GM06990 (cell line): ENCODE measurements at regions not wholly inside any gene's neighbourhood (a gene's known extent, or its start where the extent isn't known, plus 50 kb on each side); places are given as distances from the start of the nearest gene placed in this dataset.

Source experiments
- DNase-seq: peaks from one replicate; pipeline ENCODE4 v3.0.0-alpha.2; 2011; ENCODE audit not compliant: insufficient read length; ENCODE audit errors: extremely low read depth
- H3K27me3 ChIP-seq: replicated peaks from 2 replicates; pipeline ENCODE4 v1.6.0; 2011; ENCODE audit warnings: low read length; ENCODE audit not compliant: control insufficient read depth, insufficient read depth
- H3K36me3 ChIP-seq: 2 replicates; pipeline ENCODE4 v1.5.1; 2011; ENCODE audit warnings: low read length; ENCODE audit not compliant: control insufficient read depth, insufficient read depth
- H3K4me3 ChIP-seq: replicated peaks from 2 replicates; pipeline ENCODE4 v1.5.1; 2011; ENCODE audit warnings: low read depth, mild to moderate bottlenecking, control low read depth, low read length
- TF ChIP-seq, protein P1 (sequence below): IDR thresholded peaks from 2 replicates; pipeline ENCODE4 v1.5.1; 2011; ENCODE audit warnings: low read length, control low read depth, mild to moderate bottlenecking, inconsistent platforms; ENCODE audit not compliant: insufficient read depth, poor library complexity, severe bottlenecking

GRCh38 chr10:117734731-117735405, 192.3 kb downstream of the EMX2 start:
- no peaks in the 10 kb centered on the region for H3K36me3 ChIP-seq
- no peak for DNase-seq
- no peaks in the 10 kb centered on the region for H3K27me3 ChIP-seq
- TF ChIP-seq, protein P1, sequence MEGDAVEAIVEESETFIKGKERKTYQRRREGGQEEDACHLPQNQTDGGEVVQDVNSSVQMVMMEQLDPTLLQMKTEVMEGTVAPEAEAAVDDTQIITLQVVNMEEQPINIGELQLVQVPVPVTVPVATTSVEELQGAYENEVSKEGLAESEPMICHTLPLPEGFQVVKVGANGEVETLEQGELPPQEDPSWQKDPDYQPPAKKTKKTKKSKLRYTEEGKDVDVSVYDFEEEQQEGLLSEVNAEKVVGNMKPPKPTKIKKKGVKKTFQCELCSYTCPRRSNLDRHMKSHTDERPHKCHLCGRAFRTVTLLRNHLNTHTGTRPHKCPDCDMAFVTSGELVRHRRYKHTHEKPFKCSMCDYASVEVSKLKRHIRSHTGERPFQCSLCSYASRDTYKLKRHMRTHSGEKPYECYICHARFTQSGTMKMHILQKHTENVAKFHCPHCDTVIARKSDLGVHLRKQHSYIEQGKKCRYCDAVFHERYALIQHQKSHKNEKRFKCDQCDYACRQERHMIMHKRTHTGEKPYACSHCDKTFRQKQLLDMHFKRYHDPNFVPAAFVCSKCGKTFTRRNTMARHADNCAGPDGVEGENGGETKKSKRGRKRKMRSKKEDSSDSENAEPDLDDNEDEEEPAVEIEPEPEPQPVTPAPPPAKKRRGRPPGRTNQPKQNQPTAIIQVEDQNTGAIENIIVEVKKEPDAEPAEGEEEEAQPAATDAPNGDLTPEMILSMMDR, result no peak
- H3K4me3 ChIP-seq, result no peak overlapping the region

DNA sequence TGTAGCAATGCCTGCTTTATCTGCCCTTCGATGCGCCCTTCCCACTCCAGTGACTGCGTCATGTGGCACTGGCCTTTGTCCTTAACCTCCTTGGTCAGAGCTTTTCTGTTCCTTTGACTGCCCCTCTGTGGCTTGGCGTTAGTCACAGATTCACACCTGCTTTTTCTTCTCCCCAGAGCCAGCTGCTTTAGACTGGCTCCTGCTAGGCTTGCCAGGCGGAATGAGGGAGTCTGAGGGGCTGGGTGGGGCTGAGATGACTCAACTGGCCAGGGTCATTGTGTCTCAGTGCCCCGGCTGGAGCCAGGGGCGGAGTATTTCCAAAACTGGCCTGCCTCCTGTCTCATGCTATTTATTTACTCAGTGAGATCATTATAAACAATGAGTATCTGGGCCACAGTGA, 194.1 kb downstream of the EMX2 start:
- TF ChIP-seq, protein P1, result no peak
- Histone ChIP-seq H3K36me3 (no peaks in the 10 kb centered on the region), H3K4me3 (no peak overlapping the region), H3K27me3 (no peaks in the 10 kb centered on the region; the same call in 1 of the 2 replicates)
- DNase-seq, result no peak

- TF ChIP-seq, protein P1, result no peak
- Histone ChIP-seq H3K36me3 (no peaks in the 10 kb centered on the region), H3K4me3 (no peak overlapping the region), H3K27me3 (no peaks in the 10 kb centered on the region; the same call in none of the 2 replicates)
- no peak for DNase-seq
Observed at GRCh38 chr10:117740088-117740487, 197.5 kb downstream of the EMX2 start.

DNA sequence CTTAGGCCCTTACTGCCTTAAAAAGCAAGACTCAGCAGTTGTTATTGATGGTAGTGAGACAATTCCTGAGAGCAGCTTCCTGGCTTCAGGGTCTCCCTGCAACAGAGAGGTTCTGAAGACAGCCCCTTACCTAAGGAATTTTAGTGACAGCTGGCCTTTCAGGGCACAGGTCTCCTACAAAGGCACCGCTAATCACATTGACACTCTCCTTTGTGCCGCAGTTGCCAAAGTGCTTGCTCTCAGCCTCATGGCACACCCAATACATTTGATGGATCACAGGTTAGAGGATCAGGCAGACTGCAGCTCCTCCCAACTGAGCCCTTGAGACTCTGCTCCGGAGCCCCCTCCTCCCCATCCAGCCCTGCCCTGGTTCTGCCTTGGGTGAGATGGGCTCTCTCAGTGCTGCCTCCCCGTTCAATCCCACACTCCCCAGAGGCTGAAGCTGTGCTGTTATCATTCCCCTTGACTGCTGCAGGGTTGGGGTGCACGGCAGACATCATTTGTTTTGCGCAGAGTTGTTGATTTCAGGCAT, 198.2 kb downstream of the EMX2 start:
- no peaks in the 10 kb centered on the region; the same call in none of the 2 replicates for H3K27me3 ChIP-seq
- no peaks in the 10 kb centered on the region for H3K36me3 ChIP-seq
- DNase-seq, result no peak
- H3K4me3 ChIP-seq, result no peak overlapping the region
- TF ChIP-seq, protein P1, result no peak

GRCh38 chr10:117741524-117741923, 199.0 kb downstream of the EMX2 start:
- DNase-seq, result no peak
- TF ChIP-seq, protein P1, result peak; percentile 11
- Histone ChIP-seq H3K27me3 (no peaks in the 10 kb centered on the region; the same call in none of the 2 replicates), H3K4me3 (no peak overlapping the region), H3K36me3 (no peaks in the 10 kb centered on the region)
